ENCODE measurements at regions not wholly inside any gene's neighbourhood (a gene's known extent, or its start where the extent isn't known, plus 50 kb on each side); places are given as distances from the start of the nearest gene placed in this dataset.
"Not testable (repeated sequence)": the region's sequence is repeated elsewhere in the genome, so short reads cannot be mapped to it uniquely, and the experiment has no call there.

DNA sequence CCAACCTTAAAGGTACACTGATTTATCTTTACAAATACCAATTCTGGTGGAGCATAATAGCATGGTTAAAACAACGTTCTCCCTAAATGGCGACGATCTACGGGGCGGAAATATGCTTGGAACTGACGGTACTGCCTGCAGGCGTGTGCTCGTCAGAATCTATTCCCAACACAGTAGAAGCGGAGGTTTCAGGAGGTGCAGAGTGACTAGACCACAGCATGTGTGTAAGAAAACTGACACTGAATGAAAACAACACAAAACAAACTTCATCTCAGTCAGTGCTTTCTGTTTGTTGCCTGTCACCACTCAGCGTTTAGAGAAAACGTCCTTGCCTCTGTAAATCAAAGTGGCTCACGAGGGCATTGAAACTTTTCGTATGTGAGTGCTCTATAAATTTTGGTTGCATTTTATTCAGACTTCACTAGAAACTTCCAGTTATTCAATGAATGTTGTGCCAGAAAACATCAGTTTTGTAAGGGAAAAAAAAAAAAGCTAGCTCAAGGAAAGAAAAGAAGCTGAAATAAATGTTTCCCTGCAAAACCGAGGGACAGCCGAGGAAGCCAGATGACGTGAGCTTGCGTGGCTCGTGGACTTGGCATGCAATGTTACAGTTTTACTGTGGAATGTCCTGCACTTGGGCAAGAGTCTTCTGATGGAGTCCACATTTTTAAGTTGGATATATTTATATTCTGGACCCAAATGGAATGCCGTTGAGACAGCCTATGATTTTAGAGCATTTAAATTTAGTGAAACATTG lies 210.4 kb downstream of the LAT start:
- DNase-seq = not testable (repeated sequence)

GRCh38 chr16:29194185-29194844 lies 209.5 kb downstream of the LAT start:
- DNase-seq = not testable (repeated sequence)

GRCh38 chr16:29193634-29194033 lies 208.8 kb downstream of the LAT start:
- not testable (repeated sequence) for DNase-seq

GRCh38 chr16:29193248-29193574 lies 208.4 kb downstream of the LAT start:
- not testable (repeated sequence) for DNase-seq

- DNase-seq = no peak
Measured at GRCh38 chr16:29192329-29193247, 207.7 kb downstream of the LAT start.

- DNase-seq = not testable (repeated sequence)
Measured at GRCh38 chr16:29191636-29192180, 206.9 kb downstream of the LAT start.

- not testable (repeated sequence) for DNase-seq
Measured at GRCh38 chr16:29190553-29191431, 205.9 kb downstream of the LAT start.

DNA sequence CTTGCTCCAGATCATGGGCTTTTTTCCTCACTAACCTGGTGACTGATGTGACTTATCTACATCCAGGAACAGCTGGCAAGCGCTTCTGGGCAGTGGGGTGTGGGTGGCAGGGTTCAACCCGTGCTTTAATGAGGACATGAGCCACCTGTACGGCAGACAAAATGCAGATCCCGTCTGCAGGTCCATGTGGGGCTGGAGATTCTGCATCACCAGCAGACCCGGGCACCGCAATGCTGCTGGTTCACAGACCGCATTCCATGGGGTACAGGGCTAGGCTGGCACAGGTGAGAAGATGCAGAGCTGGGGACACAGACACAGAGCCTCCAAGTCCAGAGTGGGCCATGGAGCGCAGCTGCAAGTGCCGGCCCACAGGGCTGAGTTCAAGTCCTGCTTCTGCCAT lies 204.0 kb downstream of the LAT start:
- DNase-seq = not testable (repeated sequence)

DNA sequence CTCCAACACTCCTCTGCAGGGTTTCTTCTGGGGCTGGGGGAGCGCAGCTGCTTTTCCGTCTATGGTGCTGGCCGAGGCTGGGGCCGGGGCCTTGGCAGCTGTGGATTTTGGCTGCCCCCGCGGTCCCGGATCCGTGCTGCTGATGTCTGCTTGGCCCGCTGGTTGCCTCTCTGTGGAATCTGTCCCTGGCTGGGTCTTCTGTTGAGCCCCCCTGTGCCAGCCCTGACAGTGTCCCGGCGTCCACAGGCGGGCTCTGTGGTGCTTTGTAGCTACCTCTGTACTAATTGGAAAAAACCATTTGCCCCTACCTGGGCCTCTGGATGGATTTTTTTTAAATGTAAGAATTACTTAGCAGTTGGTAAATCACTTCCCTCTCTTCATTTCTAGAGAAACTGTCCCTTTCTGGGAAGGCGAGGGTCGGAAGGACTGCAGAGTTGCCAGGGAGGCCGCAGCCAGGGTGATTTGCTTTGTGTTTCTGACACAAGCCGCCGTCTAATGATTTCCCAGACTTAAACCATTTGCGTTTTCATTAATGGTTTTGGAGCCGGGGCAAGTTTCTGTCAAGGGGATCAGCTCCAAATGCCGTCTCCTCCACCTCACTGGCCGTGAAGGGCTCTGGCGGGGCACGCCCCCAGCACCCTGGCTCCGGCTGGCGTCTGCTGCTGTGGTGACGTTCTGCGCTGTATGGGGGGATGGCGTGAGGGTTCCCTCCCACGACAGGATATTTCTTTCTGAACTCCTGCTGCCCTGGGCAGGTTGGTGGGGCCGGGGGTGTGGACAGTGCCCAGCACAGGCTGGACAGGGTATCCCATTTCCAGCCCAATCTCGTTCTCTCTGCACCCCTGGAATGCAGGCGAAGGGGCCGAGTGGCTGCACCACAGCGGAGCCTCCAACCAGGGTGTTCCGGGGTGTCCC lies 201.7 kb downstream of the LAT start:
- not testable (repeated sequence) for DNase-seq

GRCh38 chr16:29185872-29186271 lies 201.0 kb downstream of the LAT start:
- not testable (repeated sequence) for DNase-seq

GRCh38 chr16:29184738-29185438 lies 200.0 kb downstream of the LAT start:
- not testable (repeated sequence) for DNase-seq

- not testable (repeated sequence) for DNase-seq
Measured at GRCh38 chr16:29182940-29183868, 198.4 kb downstream of the LAT start.

DNA sequence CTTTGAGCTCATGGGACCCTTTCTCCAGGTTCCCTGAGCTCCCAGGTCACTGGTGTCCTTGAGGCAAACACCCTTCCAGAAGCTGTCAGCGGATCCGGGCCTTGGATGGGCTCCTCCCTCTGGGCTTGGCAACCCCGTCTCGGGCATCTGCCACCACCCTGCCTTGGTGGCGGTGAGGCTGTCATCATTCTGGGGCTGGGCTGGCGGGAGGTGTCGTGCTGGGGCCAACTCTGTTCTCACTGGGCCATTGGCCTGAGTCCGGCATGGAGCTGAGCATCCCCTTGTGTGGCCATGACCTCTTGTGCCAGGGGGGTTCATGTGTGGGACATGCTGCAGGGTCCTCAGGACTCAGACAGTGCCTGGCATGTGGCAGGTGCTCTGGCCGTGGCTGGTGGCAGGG lies 197.6 kb downstream of the LAT start:
- DNase-seq = no peak

DNA sequence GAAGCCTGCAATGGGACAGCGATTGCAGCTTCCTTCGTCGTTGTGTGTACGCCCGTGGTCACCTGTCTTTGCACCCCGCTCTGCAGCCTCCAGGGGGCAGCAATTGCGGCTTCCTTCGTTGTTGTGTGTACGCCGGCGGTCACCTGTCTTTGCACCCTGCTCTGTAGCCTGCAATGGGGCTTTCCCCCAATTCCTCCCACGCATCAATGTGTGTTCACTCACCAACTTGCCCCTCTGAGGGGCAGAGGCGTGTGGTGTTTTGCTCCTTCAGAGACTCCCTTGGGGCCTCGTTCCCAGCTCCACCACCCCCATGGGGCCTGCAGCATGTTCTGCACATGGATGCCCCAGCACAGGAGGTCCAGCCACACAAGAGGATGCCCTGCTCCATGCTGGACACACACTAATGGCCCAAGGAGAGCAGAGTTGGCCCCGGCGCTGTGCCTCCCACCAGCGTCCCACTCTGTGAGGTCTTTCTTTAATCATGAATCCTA lies 197.1 kb downstream of the LAT start:
- DNase-seq = not testable (repeated sequence)

DNA sequence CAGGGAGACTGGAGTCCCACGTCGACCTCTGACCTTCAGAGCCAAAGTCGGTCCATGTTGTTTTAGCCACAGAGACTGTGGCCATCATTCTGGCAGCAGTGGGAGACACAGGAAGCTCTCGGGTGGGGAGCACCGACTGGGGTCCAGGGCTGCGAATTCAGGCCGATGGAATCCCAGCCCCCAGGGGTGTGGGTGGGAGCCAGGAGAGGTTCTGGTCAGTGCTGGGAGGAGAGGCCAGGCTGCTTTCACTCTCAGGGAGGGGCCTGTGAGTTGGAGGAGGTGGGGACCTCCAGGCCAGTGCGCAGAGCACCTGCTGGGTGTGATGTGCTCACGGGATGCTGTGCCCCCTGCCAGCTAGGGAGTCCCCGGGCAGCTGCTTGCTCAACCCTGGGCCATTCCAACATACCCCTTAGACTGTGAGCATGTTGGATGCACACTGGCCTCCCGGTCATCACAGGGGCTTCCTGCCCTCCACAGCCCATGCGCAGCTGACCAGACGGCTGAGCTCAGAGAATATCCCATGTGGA lies 196.5 kb downstream of the LAT start:
- not testable (repeated sequence) for DNase-seq

- not testable (repeated sequence) for DNase-seq
Measured at GRCh38 chr16:29180206-29180600, 195.4 kb downstream of the LAT start.

DNA sequence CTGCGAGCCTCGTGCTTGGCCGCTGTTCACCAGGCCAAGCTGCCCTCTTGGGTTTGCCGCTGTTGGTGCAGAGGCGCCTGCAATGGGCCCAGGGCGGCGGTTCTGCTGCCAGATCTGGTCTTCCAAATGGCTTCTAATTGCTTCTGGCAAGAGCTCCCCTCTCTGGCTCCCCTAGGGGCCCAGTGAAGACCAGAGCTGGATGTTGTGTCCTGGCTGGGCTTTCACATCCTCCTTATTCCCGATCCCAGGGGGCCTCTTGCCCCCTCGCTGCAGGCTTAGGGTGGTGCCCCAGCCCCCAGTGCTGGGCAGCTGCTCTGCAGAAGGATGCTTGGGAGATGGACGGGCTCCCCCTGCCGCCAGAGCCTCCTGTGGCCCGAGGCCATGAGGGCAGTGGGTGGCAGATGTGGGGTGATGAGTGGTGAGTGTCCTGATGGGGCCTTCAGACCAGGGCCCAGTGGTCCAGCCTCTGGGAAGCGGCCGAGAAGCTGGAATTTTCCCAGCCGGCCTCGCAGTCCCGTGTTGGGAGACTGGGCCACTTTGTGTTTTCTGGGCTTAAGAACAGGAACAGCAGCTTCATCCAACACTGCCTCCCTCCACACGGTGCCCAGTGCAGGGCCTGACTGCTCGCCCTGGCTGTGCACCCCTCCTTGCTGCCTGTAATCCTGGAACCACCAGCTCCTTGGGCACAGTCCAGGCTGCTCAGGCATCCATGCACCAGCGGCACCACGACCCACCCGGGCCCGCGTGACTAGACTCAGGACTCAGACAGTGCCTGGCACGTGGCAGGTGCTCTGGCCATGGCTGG lies 194.8 kb downstream of the LAT start:
- DNase-seq = not testable (repeated sequence)
